Esophagus muscularis mucosa (tissue), 4 donors: ENCODE measurements at regions not wholly inside any gene's neighbourhood (a gene's known extent, or its start where the extent isn't known, plus 50 kb on each side); places are given as distances from the start of the nearest gene placed in this dataset.

Experiments
- DNase-seq: peaks from one replicate; pipeline ENCODE4 v3.0.0-alpha.2; 2017; ENCODE audit errors: extremely low spot score
- H3K27ac ChIP-seq, 4 donors: fragments of 200-600 bp; sonication (generic); replicated peaks in 1 of 4; 1 replicate in 3 of 4; 2 replicates in 1 of 4; pipeline ENCODE4 v1.5.1; 2016 to 2019; ENCODE audit warnings: mild to moderate bottlenecking in 1 of 4
- H3K27me3 ChIP-seq, 4 donors: fragments of 200-600 bp; sonication (generic); one replicate each; pipeline versions ENCODE4 v1.5.1 to v1.6.0; 2016 to 2019
- H3K36me3 ChIP-seq, 4 donors: fragments of 200-600 bp; sonication (generic); one replicate each; pipeline ENCODE4 v1.5.1; 2016 to 2019
- H3K4me1 ChIP-seq, 4 donors: fragments of 200-600 bp; sonication (generic); one replicate each; pipeline ENCODE4 v1.5.1; 2016 to 2019
- H3K4me3 ChIP-seq, 4 donors: fragments of 200-600 bp; sonication (generic); 1 replicate in 2 of 4; 2 replicates in 2 of 4; pipeline ENCODE4 v1.5.1; 2016 to 2019; ENCODE audit warnings: mild to moderate bottlenecking in 4 of 4, moderate library complexity in 1 of 4
- H3K9me3 ChIP-seq, 4 donors: fragments of 200-600 bp; sonication (generic); 1 replicate in 3 of 4; 2 replicates in 1 of 4; pipeline ENCODE4 v1.5.1; 2016 to 2019
- CTCF ChIP-seq, 3 experiments: fragments of 200-600 bp in 2 of 3; fragments of 450-650 bp in 1 of 3; sonication (generic) in 2 of 3; IDR thresholded peaks; one replicate each; pipeline ENCODE4 v1.5.1; 2017 to 2019; ENCODE audit warnings: antibody characterized with exemption in 3 of 3, mild to moderate bottlenecking in 2 of 3, moderate library complexity in 1 of 3
- EP300 ChIP-seq: sonication (generic); formaldehyde crosslinking; IDR thresholded peaks from one replicate; pipeline ENCODE4 v1.6.1; 2017; ENCODE audit warnings: antibody characterized with exemption
- POLR2A ChIP-seq: fragments of 450-650 bp; IDR thresholded peaks from one replicate; pipeline ENCODE4 v1.6.1; 2017; ENCODE audit warnings: antibody characterized with exemption, moderate library complexity, mild to moderate bottlenecking, low read depth
- POLR2AphosphoS5 ChIP-seq, 2 donors: sonication (generic); formaldehyde crosslinking; IDR thresholded peaks; one replicate each; pipeline ENCODE4 v1.6.1; 2017; ENCODE audit warnings: antibody characterized with exemption in 2 of 2
- WGBS: methylation state at CpG from one replicate; pipeline ENCODE4 v1.1.5; 2018; 5-methylcytosine and 5-hydroxymethylcytosine counted together
- intact Hi-C: fragments of 100-400 bp; cut with DNase I; formaldehyde crosslinking; loops from one replicate; pipeline ENCODE4 v1.15.1; 2023

- no peaks in the 10 kb centered on the region for H3K9me3 ChIP-seq
- no peak overlapping the region for H3K4me3 ChIP-seq
- H3K36me3 ChIP-seq, result no peaks in the 10 kb centered on the region
- H3K4me1 ChIP-seq, result no peaks in the 10 kb centered on the region
- 54% methylated on average over 2 of the region's 2 CpGs for WGBS
- DNase-seq, result no peak
- no peak for TF ChIP-seq CTCF (IDR thresholded peaks at IDR 0.05)
- no peak for TF ChIP-seq EP300
- no peak for TF ChIP-seq POLR2AphosphoS5 (IDR thresholded peaks at IDR 0.05)
- no peak for TF ChIP-seq POLR2A
- H3K27me3 ChIP-seq, result no peaks in the 10 kb centered on the region
- H3K27ac ChIP-seq, result no peak overlapping the region
- intact Hi-C loops, result no loop called here
These were observed 973.8 kb upstream of the SLC35B3 start for GRCh38 chr6:9409126-9409525.

GRCh38 chr6:9408402-9409117, 973.2 kb upstream of the SLC35B3 start:
- DNase-seq, result no peak
- no peaks in the 10 kb centered on the region for H3K27me3 ChIP-seq
- no peak overlapping the region for H3K4me3 ChIP-seq
- intact Hi-C loops, result no loop called here
- no peaks in the 10 kb centered on the region for H3K9me3 ChIP-seq
- no peaks in the 10 kb centered on the region for H3K4me1 ChIP-seq
- 77% methylated on average over 2 of the region's 2 CpGs for WGBS
- TF ChIP-seq EP300, result no peak
- TF ChIP-seq POLR2AphosphoS5 (IDR thresholded peaks at IDR 0.05), result no peak
- TF ChIP-seq POLR2A, result no peak
- TF ChIP-seq CTCF (IDR thresholded peaks at IDR 0.05), result no peak
- H3K36me3 ChIP-seq, result no peaks in the 10 kb centered on the region
- H3K27ac ChIP-seq, result no peak overlapping the region

- H3K36me3 ChIP-seq, result no peaks in the 10 kb centered on the region
- TF ChIP-seq CTCF (IDR thresholded peaks at IDR 0.05), result no peak
- TF ChIP-seq POLR2AphosphoS5 (IDR thresholded peaks at IDR 0.05), result no peak
- no peak overlapping the region for H3K4me3 ChIP-seq
- H3K27ac ChIP-seq, result no peak overlapping the region
- no peaks in the 10 kb centered on the region for H3K4me1 ChIP-seq
- intact Hi-C loops, result no loop called here
- no peaks in the 10 kb centered on the region for H3K27me3 ChIP-seq
- no peaks in the 10 kb centered on the region for H3K9me3 ChIP-seq
- 80% methylated on average over 7 of the region's 7 CpGs for WGBS
- DNase-seq, result no peak
These were observed 970.5 kb upstream of the SLC35B3 start for GRCh38 chr6:9405825-9406224.

- 80% methylated on average over 6 of the region's 6 CpGs for WGBS
- Histone ChIP-seq H3K27me3 (no peaks in the 10 kb centered on the region), H3K9me3 (no peaks in the 10 kb centered on the region), H3K4me3 (no peak overlapping the region), H3K4me1 (no peaks in the 10 kb centered on the region), H3K27ac (no peak overlapping the region), H3K36me3 (no peaks in the 10 kb centered on the region)
- intact Hi-C loops, result no loop called here
- no peak for DNase-seq
- TF ChIP-seq CTCF (IDR thresholded peaks at IDR 0.05) (no peak), POLR2AphosphoS5 (IDR thresholded peaks at IDR 0.05) (no peak), EP300 (no peak), POLR2A (no peak)
These were observed 970.0 kb upstream of the SLC35B3 start for GRCh38 chr6:9405369-9405768.
